WTC11 (cell line): ENCODE measurements at regions not wholly inside any gene's neighbourhood (a gene's known extent, or its start where the extent isn't known, plus 50 kb on each side); places are given as distances from the start of the nearest gene placed in this dataset.

Source experiments
- ATAC-seq: fragments of 200-7000 bp; cut with Tn5 transposase; 2 replicates; pipeline ENCODE4 v1.10.0; 2021; ENCODE audit warnings: mild to moderate bottlenecking, moderate library complexity
- CTCF ChIA-PET: fragments of 300-600 bp; sonication (Branson Sonifier 250); formaldehyde crosslinking; loops from one replicate; lab custom pipeline; 2021; ENCODE audit warnings: antibody characterized with exemption; lab: Charles Lee
- POLR2A ChIA-PET: fragments of 350-600 bp; sonication (Branson Sonifier 250); formaldehyde crosslinking; loops from one replicate; lab custom pipeline; 2021; ENCODE audit warnings: antibody characterized with exemption; lab: Charles Lee
- DNase-seq: peaks from one replicate; pipeline ENCODE4 v3.0.0; 2021; ENCODE audit warnings: low spot score
- H3K27ac Mint-ChIP-seq: 2 replicates; pipeline ENCODE4 v1.8.0; 2021; ENCODE audit warnings: mixed read lengths
- H3K27me3 Mint-ChIP-seq: 2 replicates; pipeline ENCODE4 v1.8.0; 2021; ENCODE audit warnings: low read depth, mild to moderate bottlenecking, moderate library complexity, mixed read lengths
- H3K36me3 Mint-ChIP-seq: 2 replicates; pipeline ENCODE4 v1.8.0; 2021; ENCODE audit warnings: mixed read lengths
- H3K4me1 Mint-ChIP-seq: 2 replicates; pipeline ENCODE4 v1.8.0; 2022; ENCODE audit warnings: mixed read lengths
- H3K4me3 Mint-ChIP-seq: 2 replicates; pipeline ENCODE4 v1.8.0; 2021; ENCODE audit warnings: mild to moderate bottlenecking, moderate library complexity, mixed read lengths
- H3K9me3 Mint-ChIP-seq: 2 replicates; pipeline ENCODE4 v1.8.0; 2021; ENCODE audit warnings: mixed read lengths
- CREM ChIP-seq: sonication (generic); formaldehyde crosslinking; IDR thresholded peaks from 2 replicates; pipeline ENCODE4 v1.8.1; 2022; ENCODE audit warnings: mild to moderate bottlenecking, missing genetic modification reagents, moderate library complexity
- E2F1 ChIP-seq: sonication (generic); formaldehyde crosslinking; IDR thresholded peaks from 2 replicates; pipeline ENCODE4 v1.8.0; 2022; ENCODE audit warnings: mild to moderate bottlenecking, missing genetic modification reagents
- ERG ChIP-seq: fragments of 250-450 bp; sonication (Bioruptor Pico); IDR thresholded peaks from 2 replicates; pipeline ENCODE4 v1.8.0; 2021; ENCODE audit warnings: mild to moderate bottlenecking
- ETV6 ChIP-seq: sonication (generic); formaldehyde crosslinking; IDR thresholded peaks from 2 replicates; pipeline ENCODE4 v1.8.1; 2022; ENCODE audit warnings: mild to moderate bottlenecking, missing genetic modification reagents
- FOXJ3 ChIP-seq: sonication (generic); formaldehyde crosslinking; IDR thresholded peaks from 2 replicates; pipeline ENCODE4 v1.9.0; 2021; ENCODE audit warnings: missing genetic modification reagents, mild to moderate bottlenecking, borderline replicate concordance
- KAT7 ChIP-seq: sonication (generic); formaldehyde crosslinking; IDR thresholded peaks from 2 replicates; pipeline ENCODE4 v1.8.1; 2023; ENCODE audit warnings: missing genetic modification reagents, mild to moderate bottlenecking, borderline replicate concordance
- NFATC4 ChIP-seq: fragments of 250-450 bp; sonication (Bioruptor Pico); IDR thresholded peaks from 2 replicates; pipeline ENCODE4 v1.9.0; 2021; ENCODE audit warnings: mild to moderate bottlenecking
- NFE2L1 ChIP-seq: sonication (generic); formaldehyde crosslinking; IDR thresholded peaks from 2 replicates; pipeline ENCODE4 v1.8.1; 2023; ENCODE audit warnings: missing genetic modification reagents
- NR3C1 ChIP-seq: sonication (generic); formaldehyde crosslinking; conservative IDR thresholded peaks from 2 replicates; pipeline ENCODE4 v1.8.1; 2023; ENCODE audit warnings: low read depth, mild to moderate bottlenecking, missing genetic modification reagents
- PREB ChIP-seq: sonication (generic); formaldehyde crosslinking; IDR thresholded peaks from 2 replicates; pipeline ENCODE4 v1.8.1; 2022; ENCODE audit warnings: mild to moderate bottlenecking, missing genetic modification reagents, moderate library complexity, borderline replicate concordance
- SMAD4 ChIP-seq: sonication (generic); formaldehyde crosslinking; IDR thresholded peaks from 2 replicates; pipeline ENCODE4 v1.8.0; 2022; ENCODE audit warnings: mild to moderate bottlenecking, missing genetic modification reagents
- SP1 ChIP-seq: sonication (generic); formaldehyde crosslinking; conservative IDR thresholded peaks from 2 replicates; pipeline ENCODE4 v1.8.1; 2022; ENCODE audit warnings: missing genetic modification reagents
- STAT6 ChIP-seq: sonication (generic); formaldehyde crosslinking; conservative IDR thresholded peaks from 2 replicates; pipeline ENCODE4 v1.8.1; 2023; ENCODE audit warnings: mild to moderate bottlenecking, low read depth, missing genetic modification reagents, moderate library complexity
- TP53 ChIP-seq: sonication (generic); formaldehyde crosslinking; IDR thresholded peaks from 2 replicates; pipeline ENCODE4 v1.8.1; 2023; ENCODE audit warnings: mild to moderate bottlenecking, missing genetic modification reagents
- ZMAT4 ChIP-seq: fragments of 250-450 bp; sonication (Bioruptor Pico); IDR thresholded peaks from 2 replicates; pipeline ENCODE4 v1.9.0; 2021; ENCODE audit warnings: mild to moderate bottlenecking
- ZNF396 ChIP-seq: fragments of 250-450 bp; sonication (Bioruptor Pico); IDR thresholded peaks from 2 replicates; pipeline ENCODE4 v1.8.0; 2021; ENCODE audit warnings: mild to moderate bottlenecking, moderate library complexity, borderline replicate concordance
- ZNF532 ChIP-seq: fragments of 250-450 bp; sonication (Bioruptor Pico); IDR thresholded peaks from 2 replicates; pipeline ENCODE4 v1.9.0; 2021; ENCODE audit warnings: mild to moderate bottlenecking, borderline replicate concordance
- ZNF671 ChIP-seq: fragments of 250-450 bp; sonication (Bioruptor Pico); IDR thresholded peaks from 2 replicates; pipeline ENCODE4 v1.8.0; 2021; ENCODE audit warnings: mild to moderate bottlenecking
- TF ChIP-seq, protein P1 (sequence below): sonication (generic); formaldehyde crosslinking; IDR thresholded peaks from 2 replicates; pipeline ENCODE4 v1.8.0; 2022; ENCODE audit warnings: missing genetic modification reagents
- TF ChIP-seq, protein P2 (sequence below): sonication (generic); formaldehyde crosslinking; IDR thresholded peaks from 2 replicates; pipeline ENCODE4 v1.8.1; 2022; ENCODE audit warnings: mild to moderate bottlenecking, moderate library complexity, missing genetic modification reagents

- TF ChIP-seq, protein P1, sequence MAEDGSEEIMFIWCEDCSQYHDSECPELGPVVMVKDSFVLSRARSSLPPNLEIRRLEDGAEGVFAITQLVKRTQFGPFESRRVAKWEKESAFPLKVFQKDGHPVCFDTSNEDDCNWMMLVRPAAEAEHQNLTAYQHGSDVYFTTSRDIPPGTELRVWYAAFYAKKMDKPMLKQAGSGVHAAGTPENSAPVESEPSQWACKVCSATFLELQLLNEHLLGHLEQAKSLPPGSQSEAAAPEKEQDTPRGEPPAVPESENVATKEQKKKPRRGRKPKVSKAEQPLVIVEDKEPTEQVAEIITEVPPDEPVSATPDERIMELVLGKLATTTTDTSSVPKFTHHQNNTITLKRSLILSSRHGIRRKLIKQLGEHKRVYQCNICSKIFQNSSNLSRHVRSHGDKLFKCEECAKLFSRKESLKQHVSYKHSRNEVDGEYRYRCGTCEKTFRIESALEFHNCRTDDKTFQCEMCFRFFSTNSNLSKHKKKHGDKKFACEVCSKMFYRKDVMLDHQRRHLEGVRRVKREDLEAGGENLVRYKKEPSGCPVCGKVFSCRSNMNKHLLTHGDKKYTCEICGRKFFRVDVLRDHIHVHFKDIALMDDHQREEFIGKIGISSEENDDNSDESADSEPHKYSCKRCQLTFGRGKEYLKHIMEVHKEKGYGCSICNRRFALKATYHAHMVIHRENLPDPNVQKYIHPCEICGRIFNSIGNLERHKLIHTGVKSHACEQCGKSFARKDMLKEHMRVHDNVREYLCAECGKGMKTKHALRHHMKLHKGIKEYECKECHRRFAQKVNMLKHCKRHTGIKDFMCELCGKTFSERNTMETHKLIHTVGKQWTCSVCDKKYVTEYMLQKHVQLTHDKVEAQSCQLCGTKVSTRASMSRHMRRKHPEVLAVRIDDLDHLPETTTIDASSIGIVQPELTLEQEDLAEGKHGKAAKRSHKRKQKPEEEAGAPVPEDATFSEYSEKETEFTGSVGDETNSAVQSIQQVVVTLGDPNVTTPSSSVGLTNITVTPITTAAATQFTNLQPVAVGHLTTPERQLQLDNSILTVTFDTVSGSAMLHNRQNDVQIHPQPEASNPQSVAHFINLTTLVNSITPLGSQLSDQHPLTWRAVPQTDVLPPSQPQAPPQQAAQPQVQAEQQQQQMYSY (CRISPR knock-in tag) = no peak
- TF ChIP-seq FOXJ3 (CRISPR knock-in tag) (no peak), E2F1 (CRISPR knock-in tag) (no peak), KAT7 (no peak), PREB (CRISPR knock-in tag) (no peak), NFE2L1 (CRISPR knock-in tag) (no peak), NR3C1 (CRISPR knock-in tag) (no peak), ZMAT4 (CRISPR knock-in tag) (no peak), CREM (CRISPR knock-in tag) (no peak), ZNF671 (CRISPR knock-in tag) (no peak), SP1 (CRISPR knock-in tag) (no peak), TP53 (no peak), STAT6 (no peak)
- TF ChIP-seq, all 79 proteins: peak for 0
Observed at GRCh38 chr21:35491114-35491513, 442.0 kb upstream of the RUNX1 start (continued).

GRCh38 chr21:35489389-35489980, 440.4 kb upstream of the RUNX1 start:
- no peak overlapping the region for H3K4me3 Mint-ChIP-seq
- CTCF ChIA-PET = interaction anchor here (1.4 kb wide), 1 partner anchor 14 kb away, joined by 3 read pairs; no protein-coding TSS in a partner anchor
- no peak overlapping the region for H3K27ac Mint-ChIP-seq
- H3K27me3 Mint-ChIP-seq = peaks cover 1% of the 10 kb centered on the region; the same call in 1 of the 2 replicates
- POLR2A ChIA-PET = no interaction called here
- no peak for DNase-seq
- ATAC-seq = no peak
- 0 out of 2 replicates have a peak, but pooled peaks cover 4% of the 10 kb centered on the region for H3K9me3 Mint-ChIP-seq
- H3K4me1 Mint-ChIP-seq = no peaks in the 10 kb centered on the region
- H3K36me3 Mint-ChIP-seq = no peaks in the 10 kb centered on the region
- no peak for TF ChIP-seq NFATC4
- no peak for TF ChIP-seq ERG (CRISPR knock-in tag)
- TF ChIP-seq SMAD4 (CRISPR knock-in tag) = no peak
- no peak for TF ChIP-seq ETV6
- no peak for TF ChIP-seq ZNF396
- TF ChIP-seq NFE2L1 (CRISPR knock-in tag) = no peak
- no peak for TF ChIP-seq ZNF532
- TF ChIP-seq, protein P2, sequence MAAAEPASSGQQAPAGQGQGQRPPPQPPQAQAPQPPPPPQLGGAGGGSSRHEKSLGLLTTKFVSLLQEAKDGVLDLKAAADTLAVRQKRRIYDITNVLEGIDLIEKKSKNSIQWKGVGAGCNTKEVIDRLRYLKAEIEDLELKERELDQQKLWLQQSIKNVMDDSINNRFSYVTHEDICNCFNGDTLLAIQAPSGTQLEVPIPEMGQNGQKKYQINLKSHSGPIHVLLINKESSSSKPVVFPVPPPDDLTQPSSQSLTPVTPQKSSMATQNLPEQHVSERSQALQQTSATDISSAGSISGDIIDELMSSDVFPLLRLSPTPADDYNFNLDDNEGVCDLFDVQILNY (CRISPR knock-in tag) = no peak
